HL-60 (cell line): ENCODE measurements at regions not wholly inside any gene's neighbourhood (a gene's known extent, or its start where the extent isn't known, plus 50 kb on each side); places are given as distances from the start of the nearest gene placed in this dataset.

ENCODE experiments used
- DNase-seq, 2 experiments: peaks; one replicate each; pipeline ENCODE4 v3.0.0-alpha.2; 2010 to 2020; ENCODE audit warnings: low read depth in 1 of 2, low spot score in 1 of 2
- H3K27ac ChIP-seq: fragments of 250-450 bp; sonication (Bioruptor Pico); replicated peaks from 2 replicates; pipeline ENCODE4 v1.5.1; 2020; ENCODE audit warnings: mild to moderate bottlenecking, moderate library complexity
- H3K27me3 ChIP-seq: fragments of 250-450 bp; sonication (Bioruptor Pico); 2 replicates; pipeline ENCODE4 v1.5.1; 2021; ENCODE audit warnings: mild to moderate bottlenecking, moderate library complexity; ENCODE audit not compliant: insufficient read depth, poor library complexity, severe bottlenecking
- H3K4me3 ChIP-seq: replicated peaks from 2 replicates; pipeline ENCODE4 v1.5.1; 2011; ENCODE audit warnings: mild to moderate bottlenecking, control low read depth, low read length; ENCODE audit not compliant: insufficient read depth
- CTCF ChIP-seq: IDR thresholded peaks from one replicate; pipeline ENCODE4 v1.5.1; 2011; ENCODE audit warnings: low read length, control low read depth, inconsistent platforms; ENCODE audit not compliant: insufficient read depth
- GABPA ChIP-seq: IDR thresholded peaks from 2 replicates; pipeline ENCODE4 v1.6.1; 2012; ENCODE audit warnings: low read depth
- POLR2AphosphoS5 ChIP-seq: IDR thresholded peaks from 2 replicates; pipeline ENCODE4 v1.6.1; 2012; ENCODE audit warnings: low read depth
- REST ChIP-seq: IDR thresholded peaks from 2 replicates; pipeline ENCODE4 v1.6.1; 2012; ENCODE audit warnings: low read depth; ENCODE audit not compliant: insufficient replicate concordance
- SPI1 ChIP-seq: IDR thresholded peaks from 2 replicates; pipeline ENCODE4 v1.6.1; 2012; ENCODE audit warnings: low read depth, mild to moderate bottlenecking, borderline replicate concordance

GRCh38 chr12:90124289-90124688 is 415.7 kb upstream of the ATP2B1 start:
- no peak for TF ChIP-seq GABPA
- Histone ChIP-seq H3K27me3 (no peaks in the 10 kb centered on the region), H3K27ac (no peak overlapping the region), H3K4me3 (no peak overlapping the region)
- no peak for DNase-seq

- DNase-seq: no peak
- H3K4me3 ChIP-seq: no peak overlapping the region
- no peaks in the 10 kb centered on the region for H3K27me3 ChIP-seq
- no peak overlapping the region for H3K27ac ChIP-seq
- no peak for TF ChIP-seq CTCF
- TF ChIP-seq REST: no peak
- TF ChIP-seq GABPA: no peak
- no peak for TF ChIP-seq POLR2AphosphoS5
- no peak for TF ChIP-seq SPI1
These were observed 414.0 kb upstream of the ATP2B1 start for GRCh38 chr12:90122681-90123080.

GRCh38 chr12:90120627-90121026 is 412.0 kb upstream of the ATP2B1 start:
- no peak for DNase-seq
- Histone ChIP-seq H3K4me3 (no peak overlapping the region), H3K27ac (no peak overlapping the region), H3K27me3 (no peaks in the 10 kb centered on the region)
- TF ChIP-seq CTCF (no peak), SPI1 (no peak), REST (no peak), GABPA (no peak)

- H3K27ac ChIP-seq: no peak overlapping the region
- no peak for TF ChIP-seq POLR2AphosphoS5
- no peak for TF ChIP-seq CTCF
- TF ChIP-seq SPI1: no peak
- TF ChIP-seq GABPA: no peak
- no peak for TF ChIP-seq REST
These were observed 404.0 kb upstream of the ATP2B1 start for GRCh38 chr12:90112666-90113065.

More at GRCh38 chr12:90112666-90113065, 404.0 kb upstream of the ATP2B1 start:
- no peak for DNase-seq
- H3K4me3 ChIP-seq: no peak overlapping the region
- no peaks in the 10 kb centered on the region for H3K27me3 ChIP-seq
